ENCODE measurements at regions not wholly inside any gene's neighbourhood (a gene's known extent, or its start where the extent isn't known, plus 50 kb on each side); places are given as distances from the start of the nearest gene placed in this dataset.

DNA sequence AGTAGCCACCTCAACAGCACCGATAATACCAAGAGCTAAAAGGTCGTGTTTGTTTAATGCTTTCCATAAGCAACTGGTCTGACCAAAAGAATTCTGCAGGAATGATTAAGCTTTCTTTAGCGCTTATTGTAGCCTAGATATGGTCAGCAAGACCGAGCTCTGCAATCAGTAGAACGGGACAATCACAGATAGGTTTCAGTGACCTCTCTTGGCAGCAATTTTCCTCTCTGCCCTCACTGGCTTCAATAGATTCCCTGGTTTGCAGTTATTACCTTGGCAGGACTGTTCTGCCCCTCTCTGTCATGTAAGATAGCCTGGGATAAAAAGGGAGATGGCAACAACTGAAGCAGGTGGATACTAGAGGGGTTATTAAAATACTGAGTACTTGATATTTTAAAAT is 337.1 kb upstream of the NECTIN3 start:
- no peak overlapping the region for H3K4me3 ChIP-seq
- no peak overlapping the region for H3K9ac ChIP-seq (ENCODE audit: insufficient read length)
- no peak for TF ChIP-seq POLR2AphosphoS5 (IDR thresholded peaks at IDR 0.05; ENCODE audit: borderline replicate concordance, low read depth, low read length)
- TF ChIP-seq FOXP2 (optimal IDR thresholded peaks at IDR 0.05; ENCODE audit: control extremely low read depth, extremely low read length, insufficient read depth), result no peak
- TF ChIP-seq EZH2 (IDR thresholded peaks at IDR 0.05), result no peak
- no peaks in the 10 kb centered on the region for H3K36me3 ChIP-seq (ENCODE audit: insufficient read depth, low read length)
- H3K9me3 ChIP-seq (ENCODE audit: low read depth, low read length), result no peaks in the 10 kb centered on the region
- DNase-seq (ENCODE audit: low read depth, low spot score), result no peak
- no peak overlapping the region for H3K27ac ChIP-seq

DNA sequence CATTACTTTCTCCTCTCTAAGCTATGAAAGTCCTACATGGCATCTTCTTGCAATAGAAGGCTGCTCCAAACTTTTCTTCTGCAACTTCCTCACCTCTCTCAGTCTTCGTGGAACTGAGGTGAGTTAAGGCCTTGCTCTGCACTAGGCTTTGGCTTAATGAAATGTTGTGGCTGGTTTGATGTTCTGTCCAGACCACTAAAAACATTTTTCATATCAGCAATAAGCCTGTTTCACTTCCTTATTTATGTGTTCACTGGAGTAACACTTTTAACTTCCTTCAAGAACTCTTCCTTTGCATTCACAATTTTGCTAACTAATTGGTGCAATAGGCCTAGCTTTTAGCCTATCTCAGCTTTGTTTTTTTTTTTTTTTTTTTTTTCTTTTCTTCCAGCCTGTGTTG is 335.3 kb upstream of the NECTIN3 start:
- H3K27ac ChIP-seq, result no peak overlapping the region
- TF ChIP-seq FOXP2 (optimal IDR thresholded peaks at IDR 0.05; ENCODE audit: control extremely low read depth, extremely low read length, insufficient read depth) (no peak), EZH2 (IDR thresholded peaks at IDR 0.05) (no peak), POLR2AphosphoS5 (IDR thresholded peaks at IDR 0.05; ENCODE audit: borderline replicate concordance, low read depth, low read length) (no peak)

DNA sequence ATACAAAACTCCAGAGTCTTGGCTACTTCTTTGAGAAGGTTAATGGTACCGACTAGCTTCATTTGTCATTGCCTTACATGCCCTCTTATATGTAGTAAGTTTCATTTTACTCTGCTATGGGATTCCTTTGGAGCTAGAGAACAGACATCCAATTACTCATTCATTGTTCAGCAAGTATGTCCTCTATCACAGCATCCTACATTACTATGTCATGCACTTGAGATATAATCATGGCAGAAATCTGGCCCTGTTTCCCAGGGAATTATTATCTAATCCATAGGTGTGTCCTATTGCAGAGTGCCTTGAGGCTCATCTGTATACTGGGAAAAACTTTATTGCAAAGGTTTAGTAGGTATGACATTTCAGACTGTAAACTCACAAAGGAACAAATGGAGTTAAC is 333.1 kb upstream of the NECTIN3 start:
- Histone ChIP-seq H3K36me3 (ENCODE audit: insufficient read depth, low read length) (no peaks in the 10 kb centered on the region), H3K27ac (no peak overlapping the region), H3K9me3 (ENCODE audit: low read depth, low read length) (no peaks in the 10 kb centered on the region), H3K4me3 (no peak overlapping the region), H3K9ac (ENCODE audit: insufficient read length) (no peak overlapping the region)
- no peak for DNase-seq (ENCODE audit: low read depth, low spot score)
- TF ChIP-seq POLR2AphosphoS5 (IDR thresholded peaks at IDR 0.05; ENCODE audit: borderline replicate concordance, low read depth, low read length), result no peak
- no peak for TF ChIP-seq FOXP2 (optimal IDR thresholded peaks at IDR 0.05; ENCODE audit: control extremely low read depth, extremely low read length, insufficient read depth)
- TF ChIP-seq EZH2 (IDR thresholded peaks at IDR 0.05), result no peak

More for the DNA sequence above, 335.3 kb upstream of the NECTIN3 start:
- Histone ChIP-seq H3K9ac (ENCODE audit: insufficient read length) (no peak overlapping the region), H3K36me3 (ENCODE audit: insufficient read depth, low read length) (no peaks in the 10 kb centered on the region), H3K4me3 (no peak overlapping the region), H3K9me3 (ENCODE audit: low read depth, low read length) (no peaks in the 10 kb centered on the region)
- no peak for DNase-seq (ENCODE audit: low read depth, low spot score)

DNA sequence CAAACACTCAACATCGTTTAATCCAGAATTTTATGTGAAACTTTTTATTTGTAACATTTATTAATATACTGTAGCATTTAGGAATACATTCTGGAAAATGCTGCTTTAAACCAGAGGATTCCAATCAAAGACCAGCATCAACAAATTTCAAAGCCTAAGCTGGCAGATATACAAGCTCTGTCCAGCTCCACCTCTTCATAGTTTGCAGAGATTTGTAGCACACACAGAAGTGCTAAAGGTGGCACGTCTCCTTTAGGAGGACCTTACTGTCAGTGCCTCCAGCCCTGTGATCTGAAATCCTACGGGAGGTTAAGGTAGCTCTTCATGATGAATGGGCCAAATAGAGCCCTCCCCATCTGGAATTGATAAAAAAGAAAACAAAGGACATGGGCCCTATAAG is 329.7 kb upstream of the NECTIN3 start:
- Histone ChIP-seq H3K9me3 (ENCODE audit: low read depth, low read length) (no peaks in the 10 kb centered on the region), H3K27ac (no peak overlapping the region), H3K9ac (ENCODE audit: insufficient read length) (no peak overlapping the region), H3K4me3 (no peak overlapping the region), H3K36me3 (ENCODE audit: insufficient read depth, low read length) (no peaks in the 10 kb centered on the region)
- DNase-seq (ENCODE audit: low read depth, low spot score), result no peak
- TF ChIP-seq FOXP2 (optimal IDR thresholded peaks at IDR 0.05; ENCODE audit: control extremely low read depth, extremely low read length, insufficient read depth) (no peak), EZH2 (IDR thresholded peaks at IDR 0.05) (no peak), POLR2AphosphoS5 (IDR thresholded peaks at IDR 0.05; ENCODE audit: borderline replicate concordance, low read depth, low read length) (no peak)

DNA sequence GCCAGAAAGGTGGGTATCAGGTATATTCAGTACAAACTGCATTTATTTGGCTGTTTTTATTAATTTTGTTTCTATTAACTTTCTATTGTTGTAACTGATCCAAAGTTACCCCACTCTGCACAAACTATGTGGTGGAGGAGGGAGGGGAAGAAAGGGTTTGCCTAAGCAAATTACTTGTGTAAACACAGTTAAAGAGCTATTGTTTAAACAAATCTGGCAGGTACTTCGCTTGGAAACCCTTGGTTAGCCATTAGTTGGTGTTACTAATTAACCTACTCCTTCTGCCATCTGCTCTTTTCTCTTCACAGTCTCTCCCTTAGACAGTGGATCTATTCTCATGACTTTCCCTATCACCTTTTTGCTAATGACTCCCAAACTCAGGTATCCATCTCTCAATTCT is 328.4 kb upstream of the NECTIN3 start:
- Histone ChIP-seq H3K4me3 (no peak overlapping the region), H3K36me3 (ENCODE audit: insufficient read depth, low read length) (no peaks in the 10 kb centered on the region), H3K27ac (no peak overlapping the region), H3K9me3 (ENCODE audit: low read depth, low read length) (no peaks in the 10 kb centered on the region), H3K9ac (ENCODE audit: insufficient read length) (no peak overlapping the region)
- no peak for DNase-seq (ENCODE audit: low read depth, low spot score)
- TF ChIP-seq POLR2AphosphoS5 (IDR thresholded peaks at IDR 0.05; ENCODE audit: borderline replicate concordance, low read depth, low read length) (no peak), FOXP2 (optimal IDR thresholded peaks at IDR 0.05; ENCODE audit: control extremely low read depth, extremely low read length, insufficient read depth) (no peak), EZH2 (IDR thresholded peaks at IDR 0.05) (no peak)

DNA sequence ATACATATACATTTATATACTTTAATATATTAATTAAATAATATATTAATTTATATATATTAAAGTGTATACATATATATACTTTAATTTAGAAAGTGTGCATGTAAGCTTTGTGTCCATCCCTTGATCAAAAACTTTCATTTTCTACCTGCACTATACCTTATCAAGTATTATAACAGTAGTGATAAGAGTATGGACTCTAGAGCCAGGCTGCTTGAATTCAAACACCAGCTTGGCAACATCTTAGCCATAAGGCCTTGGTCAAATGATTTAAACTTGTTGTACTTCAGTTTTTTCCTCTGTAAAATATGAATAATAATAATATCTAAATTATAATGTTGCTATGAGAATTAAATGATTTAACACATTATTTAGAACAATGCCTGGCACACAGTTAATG is 327.6 kb upstream of the NECTIN3 start:
- no peak overlapping the region for H3K27ac ChIP-seq
- no peak overlapping the region for H3K9ac ChIP-seq (ENCODE audit: insufficient read length)
- DNase-seq (ENCODE audit: low read depth, low spot score), result no peak
- H3K4me3 ChIP-seq, result no peak overlapping the region
- no peaks in the 10 kb centered on the region for H3K36me3 ChIP-seq (ENCODE audit: insufficient read depth, low read length)
- no peaks in the 10 kb centered on the region for H3K9me3 ChIP-seq (ENCODE audit: low read depth, low read length)
- TF ChIP-seq POLR2AphosphoS5 (IDR thresholded peaks at IDR 0.05; ENCODE audit: borderline replicate concordance, low read depth, low read length) (no peak), FOXP2 (optimal IDR thresholded peaks at IDR 0.05; ENCODE audit: control extremely low read depth, extremely low read length, insufficient read depth) (no peak), EZH2 (IDR thresholded peaks at IDR 0.05) (no peak)

DNA sequence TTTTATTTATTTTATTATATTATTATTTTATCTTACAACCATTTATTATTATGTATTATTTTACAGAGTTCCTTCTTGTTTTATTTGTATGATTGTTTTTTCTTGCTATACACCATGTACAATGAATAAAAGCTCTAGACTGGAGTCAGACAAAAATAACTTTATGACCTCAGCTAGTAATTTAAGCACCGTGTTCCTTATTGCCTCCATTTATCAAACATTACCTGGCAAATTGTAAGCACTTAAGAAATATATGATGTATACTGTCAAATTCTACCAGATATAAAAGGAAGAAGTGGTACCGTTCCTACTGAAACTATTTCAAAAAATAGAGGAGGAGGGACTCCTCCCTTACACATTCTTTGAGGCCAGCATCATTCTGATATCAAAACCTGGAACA is 326.9 kb upstream of the NECTIN3 start:
- TF ChIP-seq EZH2 (IDR thresholded peaks at IDR 0.05) (no peak), FOXP2 (optimal IDR thresholded peaks at IDR 0.05; ENCODE audit: control extremely low read depth, extremely low read length, insufficient read depth) (no peak), POLR2AphosphoS5 (IDR thresholded peaks at IDR 0.05; ENCODE audit: borderline replicate concordance, low read depth, low read length) (no peak)
- no peak overlapping the region for H3K4me3 ChIP-seq
- DNase-seq (ENCODE audit: low read depth, low spot score), result no peak
- H3K9ac ChIP-seq (ENCODE audit: insufficient read length), result no peak overlapping the region
- no peaks in the 10 kb centered on the region for H3K9me3 ChIP-seq (ENCODE audit: low read depth, low read length)
- H3K36me3 ChIP-seq (ENCODE audit: insufficient read depth, low read length), result no peaks in the 10 kb centered on the region
- no peak overlapping the region for H3K27ac ChIP-seq

DNA sequence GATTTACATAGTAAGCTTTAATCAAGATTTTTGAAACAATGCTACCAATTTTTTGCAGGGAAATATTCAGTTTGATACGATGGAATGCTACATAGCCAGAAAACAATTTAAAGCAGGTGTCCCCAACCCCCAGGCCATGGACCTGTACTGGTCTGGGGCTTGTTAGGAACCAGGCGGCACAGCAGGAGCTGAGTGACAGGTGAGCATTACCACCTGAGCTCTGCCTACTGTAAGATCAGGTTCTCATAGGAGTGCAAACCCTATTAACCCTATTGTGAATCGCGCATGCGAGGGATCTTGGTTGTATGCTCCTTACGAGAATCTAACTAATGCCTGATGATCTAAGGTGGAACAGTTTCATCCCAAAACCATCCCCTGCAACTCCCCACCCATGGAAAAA is 322.6 kb upstream of the NECTIN3 start:
- no peak for TF ChIP-seq EZH2 (IDR thresholded peaks at IDR 0.05)
- Histone ChIP-seq H3K9ac (ENCODE audit: insufficient read length) (no peak overlapping the region), H3K36me3 (ENCODE audit: insufficient read depth, low read length) (no peaks in the 10 kb centered on the region), H3K9me3 (ENCODE audit: low read depth, low read length) (no peaks in the 10 kb centered on the region), H3K27ac (no peak overlapping the region), H3K4me3 (no peak overlapping the region)
- DNase-seq (ENCODE audit: low read depth, low spot score), result no peak

DNA sequence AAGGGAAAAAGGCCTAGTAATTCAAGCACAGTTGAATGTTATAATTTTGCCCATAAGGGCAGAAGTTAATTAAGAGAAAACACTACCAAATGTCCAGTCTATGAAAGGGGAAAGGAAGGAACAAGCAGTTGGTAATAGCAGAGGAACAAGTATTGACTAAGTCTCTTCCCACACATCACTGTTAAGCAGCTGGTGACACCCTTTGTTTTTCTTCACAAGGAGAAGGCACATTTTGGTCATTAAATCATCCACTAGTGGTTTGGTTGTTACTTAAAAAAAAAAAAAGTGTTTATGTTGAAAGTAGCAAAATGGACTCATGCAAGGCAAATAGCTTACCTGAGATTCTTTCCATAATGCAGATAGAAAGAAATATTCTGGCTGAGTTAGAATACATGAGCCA is 321.4 kb upstream of the NECTIN3 start:
- H3K9ac ChIP-seq (ENCODE audit: insufficient read length), result no peak overlapping the region
- no peak for DNase-seq (ENCODE audit: low read depth, low spot score)
- TF ChIP-seq FOXP2 (optimal IDR thresholded peaks at IDR 0.05; ENCODE audit: control extremely low read depth, extremely low read length, insufficient read depth), result no peak
- no peak for TF ChIP-seq POLR2AphosphoS5 (IDR thresholded peaks at IDR 0.05; ENCODE audit: borderline replicate concordance, low read depth, low read length)
- no peak for TF ChIP-seq EZH2 (IDR thresholded peaks at IDR 0.05)
- H3K9me3 ChIP-seq (ENCODE audit: low read depth, low read length), result no peaks in the 10 kb centered on the region
- H3K4me3 ChIP-seq, result no peak overlapping the region
- H3K27ac ChIP-seq, result no peak overlapping the region
- H3K36me3 ChIP-seq (ENCODE audit: insufficient read depth, low read length), result no peaks in the 10 kb centered on the region

Measured in SK-N-MC (cell line).